ENCODE measurements at regions not wholly inside any gene's neighbourhood (a gene's known extent, or its start where the extent isn't known, plus 50 kb on each side); places are given as distances from the start of the nearest gene placed in this dataset.
"Not testable (repeated sequence)": the region's sequence is repeated elsewhere in the genome, so short reads cannot be mapped to it uniquely, and the experiment has no call there.

- DNase-seq (ENCODE audit: low read depth in 4 of 4, low spot score in 2 of 4), result no peak
These were observed 49.9 kb upstream of the GAS1 start for GRCh38 chr9:86997156-86997555.

- DNase-seq (ENCODE audit: low read depth in 4 of 4, low spot score in 2 of 4), result no peak
These were observed 50.6 kb upstream of the GAS1 start for GRCh38 chr9:86997951-86998350.

- DNase-seq (ENCODE audit: low read depth in 4 of 4, low spot score in 2 of 4), result no peak
These were observed 55.2 kb upstream of the GAS1 start for GRCh38 chr9:87002517-87002916.

- DNase-seq (ENCODE audit: low read depth in 4 of 4, low spot score in 2 of 4), result no peak
These were observed 56.7 kb upstream of the GAS1 start for GRCh38 chr9:87004016-87004415.

GRCh38 chr9:87006956-87007355, 59.6 kb upstream of the GAS1 start:
- no peak for DNase-seq (ENCODE audit: low read depth in 4 of 4, low spot score in 2 of 4)

- DNase-seq (ENCODE audit: low read depth in 4 of 4, low spot score in 2 of 4), result no peak
These were observed 60.5 kb upstream of the GAS1 start for GRCh38 chr9:87007711-87008366.

- no peak for DNase-seq (ENCODE audit: low read depth in 4 of 4, low spot score in 2 of 4)
These were observed 61.4 kb upstream of the GAS1 start for GRCh38 chr9:87008667-87009066.

GRCh38 chr9:87010626-87011025, 63.3 kb upstream of the GAS1 start:
- no peak for DNase-seq (ENCODE audit: low read depth in 4 of 4, low spot score in 2 of 4)

GRCh38 chr9:87011551-87011950, 64.2 kb upstream of the GAS1 start:
- DNase-seq (ENCODE audit: low read depth in 4 of 4, low spot score in 2 of 4), result no peak

GRCh38 chr9:87013490-87013889, 66.2 kb upstream of the GAS1 start:
- no peak for DNase-seq (ENCODE audit: low read depth in 4 of 4, low spot score in 2 of 4)

GRCh38 chr9:87014436-87014835, 67.1 kb upstream of the GAS1 start:
- no peak for DNase-seq (ENCODE audit: low read depth in 4 of 4, low spot score in 2 of 4)

- no peak for DNase-seq (ENCODE audit: low read depth in 4 of 4, low spot score in 2 of 4)
These were observed 69.4 kb upstream of the GAS1 start for GRCh38 chr9:87016681-87017080.

GRCh38 chr9:87020169-87020950, 73.1 kb upstream of the GAS1 start:
- DNase-seq (ENCODE audit: low read depth in 4 of 4, low spot score in 2 of 4), result no peak

- DNase-seq (ENCODE audit: low read depth in 4 of 4, low spot score in 2 of 4), result no peak
These were observed 74.9 kb upstream of the GAS1 start for GRCh38 chr9:87022178-87022577.

GRCh38 chr9:87026204-87026603, 78.9 kb upstream of the GAS1 start:
- DNase-seq (ENCODE audit: low read depth in 4 of 4, low spot score in 2 of 4), result no peak

GRCh38 chr9:87028836-87029235, 81.5 kb upstream of the GAS1 start:
- DNase-seq (ENCODE audit: low read depth in 4 of 4, low spot score in 2 of 4), result not testable (repeated sequence)

- no peak for DNase-seq (ENCODE audit: low read depth in 4 of 4, low spot score in 2 of 4)
These were observed 82.6 kb upstream of the GAS1 start for GRCh38 chr9:87029905-87030304.

GRCh38 chr9:87034841-87035240, 87.5 kb upstream of the GAS1 start:
- no peak for DNase-seq (ENCODE audit: low read depth in 4 of 4, low spot score in 2 of 4)

GRCh38 chr9:87035879-87036278, 88.6 kb upstream of the GAS1 start:
- peak in 2 of 4 donors; percentile 55 to 62 for DNase-seq (ENCODE audit: low read depth in 4 of 4, low spot score in 2 of 4)

GRCh38 chr9:87036506-87036905, 89.2 kb upstream of the GAS1 start:
- no peak for DNase-seq (ENCODE audit: low read depth in 4 of 4, low spot score in 2 of 4)

GRCh38 chr9:87039809-87040392, 92.6 kb upstream of the GAS1 start:
- no peak for DNase-seq (ENCODE audit: low read depth in 4 of 4, low spot score in 2 of 4)

GRCh38 chr9:87040410-87041009, 93.2 kb upstream of the GAS1 start:
- no peak for DNase-seq (ENCODE audit: low read depth in 4 of 4, low spot score in 2 of 4)
